Right lobe of liver (tissue), 6 donors: ENCODE measurements at regions not wholly inside any gene's neighbourhood (a gene's known extent, or its start where the extent isn't known, plus 50 kb on each side); places are given as distances from the start of the nearest gene placed in this dataset.
"Not testable (repeated sequence)": the region's sequence is repeated elsewhere in the genome, so short reads cannot be mapped to it uniquely, and the experiment has no call there.

Experiments used
- ATAC-seq, 4 donors: fragments of 200-7000 bp; cut with Tn5 transposase; one replicate each; pipeline ENCODE4 v1.9.1; 2020; ENCODE audit warnings: mild to moderate bottlenecking in 4 of 4, moderate library complexity in 4 of 4
- DNase-seq, 3 donors: peaks; one replicate each; pipeline ENCODE4 v3.0.0-alpha.2; 2020
- H3K27ac ChIP-seq, 3 donors: fragments of 200-600 bp; one replicate each; pipeline ENCODE4 v1.8.0; 2022
- H3K27me3 ChIP-seq, 2 donors: fragments of 200-600 bp; one replicate each; pipeline ENCODE4 v1.8.0; 2022
- H3K36me3 ChIP-seq, 4 donors: fragments of 200-600 bp; sonication (generic) in 1 of 4; one replicate each; pipeline versions ENCODE4 v1.5.1 to v1.8.0; 2017 to 2022; ENCODE audit warnings: control low read depth in 1 of 4
- H3K4me1 ChIP-seq, 4 donors: fragments of 200-600 bp; sonication (generic) in 1 of 4; one replicate each; pipeline versions ENCODE4 v1.5.1 to v1.8.0; 2017 to 2022; ENCODE audit warnings: control low read depth in 1 of 4
- H3K4me3 ChIP-seq, 3 donors: fragments of 200-600 bp; one replicate each; pipeline ENCODE4 v1.8.0; 2022
- H3K9me3 ChIP-seq, 4 donors: fragments of 200-600 bp; sonication (generic) in 1 of 4; one replicate each; pipeline versions ENCODE4 v1.5.1 to v1.8.0; 2017 to 2022; ENCODE audit warnings: control low read depth in 1 of 4
- POLR2A ChIP-seq: fragments of 450-650 bp; IDR thresholded peaks from one replicate; pipeline ENCODE4 v1.6.1; 2017; ENCODE audit warnings: antibody characterized with exemption, mild to moderate bottlenecking
- WGBS: methylation state at CpG from one replicate; pipeline ENCODE4 v1.1.6; 2018; ENCODE audit warnings: low coverage, low lambda C conversion rate; ENCODE audit not compliant: insufficient coverage; ENCODE audit errors: missing lambda C conversion rate; 5-methylcytosine and 5-hydroxymethylcytosine counted together
- intact Hi-C, 2 donors: fragments of 100-400 bp; cut with DNase I; formaldehyde crosslinking; loops; one replicate each; pipeline versions ENCODE4 v1.11.2 to v1.14.1; 2022
- TF ChIP-seq, protein P1 (sequence below), 4 donors: fragments of 200-600 bp in 3 of 4; fragments of 450-650 bp in 1 of 4; IDR thresholded peaks; one replicate each; pipeline versions ENCODE4 v1.5.1 to v1.8.0; 2016 to 2022; ENCODE audit warnings: antibody characterized with exemption in 4 of 4, mild to moderate bottlenecking in 2 of 4
- donor health status: DM: no; HTN: yes; CAD: no.
- donor health status: DM: no; HTN: no; CAD: no.
- donor health status: DM: no; HTN: no; CAD: no.
- donor health status: DM: no; HTN: yes; CAD: no.
- donor health status: DM: no; HTN: yes; CAD: no.

DNA sequence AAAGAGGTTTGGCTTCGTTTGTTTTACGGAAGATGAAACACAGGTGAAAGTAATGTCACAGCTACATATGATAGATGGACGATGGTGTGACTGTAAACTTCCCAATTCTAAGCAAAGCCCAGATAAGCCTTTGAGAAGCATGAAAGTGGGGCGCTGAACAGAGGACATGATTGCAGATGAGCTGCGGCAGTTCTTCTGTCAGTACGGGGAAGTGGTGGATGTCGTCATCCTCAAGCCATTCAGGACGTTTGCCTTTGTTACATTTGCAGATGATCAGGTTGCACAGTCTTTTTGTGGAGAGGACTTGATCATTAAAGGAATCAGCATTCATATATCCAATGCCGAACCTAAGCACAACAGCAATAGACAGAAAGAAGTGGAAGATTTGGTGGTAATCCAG lies 111.5 kb upstream of the DIAPH3 start:
- no peak for DNase-seq

DNA sequence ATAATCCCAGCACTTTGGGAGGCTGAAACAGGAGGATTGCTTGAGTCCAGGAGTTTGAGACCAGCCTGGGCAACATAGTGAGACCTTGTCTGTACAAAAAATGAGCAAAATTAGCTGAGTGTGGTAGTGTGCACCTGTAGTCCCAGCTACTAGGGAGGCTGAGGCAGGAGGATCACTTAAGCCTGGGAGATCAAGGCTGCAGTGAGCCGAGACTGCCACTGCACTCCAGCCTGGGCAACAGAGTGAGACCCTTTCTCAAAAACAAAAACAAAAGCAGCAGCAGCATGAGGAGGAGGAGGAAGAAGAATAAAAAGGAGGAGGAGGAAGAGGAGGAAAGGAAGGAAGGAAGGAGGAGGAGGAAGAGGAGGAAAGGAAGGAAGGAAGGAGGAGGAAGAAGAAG lies 116.5 kb upstream of the TDRD3 start:
- H3K27me3 ChIP-seq, intact Hi-C loops, ATAC-seq, H3K9me3 ChIP-seq, H3K4me1 ChIP-seq, H3K27ac ChIP-seq, DNase-seq, H3K4me3 ChIP-seq, H3K36me3 ChIP-seq: not testable (repeated sequence)
- 50% methylated on average over 1 of the region's 1 CpG for WGBS

More for the DNA sequence above, 111.5 kb upstream of the DIAPH3 start:
- no peak for TF ChIP-seq POLR2A
- TF ChIP-seq, protein P1, sequence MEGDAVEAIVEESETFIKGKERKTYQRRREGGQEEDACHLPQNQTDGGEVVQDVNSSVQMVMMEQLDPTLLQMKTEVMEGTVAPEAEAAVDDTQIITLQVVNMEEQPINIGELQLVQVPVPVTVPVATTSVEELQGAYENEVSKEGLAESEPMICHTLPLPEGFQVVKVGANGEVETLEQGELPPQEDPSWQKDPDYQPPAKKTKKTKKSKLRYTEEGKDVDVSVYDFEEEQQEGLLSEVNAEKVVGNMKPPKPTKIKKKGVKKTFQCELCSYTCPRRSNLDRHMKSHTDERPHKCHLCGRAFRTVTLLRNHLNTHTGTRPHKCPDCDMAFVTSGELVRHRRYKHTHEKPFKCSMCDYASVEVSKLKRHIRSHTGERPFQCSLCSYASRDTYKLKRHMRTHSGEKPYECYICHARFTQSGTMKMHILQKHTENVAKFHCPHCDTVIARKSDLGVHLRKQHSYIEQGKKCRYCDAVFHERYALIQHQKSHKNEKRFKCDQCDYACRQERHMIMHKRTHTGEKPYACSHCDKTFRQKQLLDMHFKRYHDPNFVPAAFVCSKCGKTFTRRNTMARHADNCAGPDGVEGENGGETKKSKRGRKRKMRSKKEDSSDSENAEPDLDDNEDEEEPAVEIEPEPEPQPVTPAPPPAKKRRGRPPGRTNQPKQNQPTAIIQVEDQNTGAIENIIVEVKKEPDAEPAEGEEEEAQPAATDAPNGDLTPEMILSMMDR (IDR thresholded peaks at IDR 0.05): no peak
- Histone ChIP-seq H3K27ac (no peak overlapping the region), H3K4me3 (no peak overlapping the region), H3K27me3 (no peaks in the 10 kb centered on the region), H3K9me3 (no peaks in the 10 kb centered on the region), H3K4me1 (no peaks in the 10 kb centered on the region), H3K36me3 (no peaks in the 10 kb centered on the region)
- no peak for ATAC-seq
- 72% methylated on average over 9 of the region's 9 CpGs for WGBS
- intact Hi-C loops: no loop called here

DNA sequence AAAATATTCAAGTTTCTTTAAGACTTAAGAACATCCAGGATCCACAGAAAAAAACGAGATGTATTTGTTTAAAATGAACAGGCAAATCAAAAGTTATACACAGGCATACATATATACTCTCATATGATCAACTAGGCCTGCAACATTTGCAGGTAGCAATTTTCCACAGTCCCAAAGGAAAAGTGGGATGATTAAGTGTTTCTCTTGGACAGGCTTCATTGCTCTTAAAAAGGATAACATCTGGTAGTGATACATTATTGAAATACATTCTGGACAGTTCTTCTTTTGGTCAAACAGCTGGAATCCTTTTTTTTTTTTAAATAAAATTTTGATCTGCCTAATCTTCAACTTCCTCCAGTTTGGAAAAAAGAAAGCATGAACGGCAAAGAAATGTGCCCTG lies 114.8 kb upstream of the TDRD3 start:
- 18% methylated on average over 2 of the region's 2 CpGs for WGBS
- Histone ChIP-seq H3K27me3 (no peaks in the 10 kb centered on the region), H3K36me3 (no peaks in the 10 kb centered on the region), H3K27ac (no peak overlapping the region), H3K9me3 (no peaks in the 10 kb centered on the region), H3K4me1 (no peaks in the 10 kb centered on the region), H3K4me3 (no peak overlapping the region)
- DNase-seq: no peak
- ATAC-seq: no peak
- TF ChIP-seq, protein P1 (IDR thresholded peaks at IDR 0.05): no peak
- TF ChIP-seq POLR2A: no peak
- intact Hi-C loops: no loop called here

DNA sequence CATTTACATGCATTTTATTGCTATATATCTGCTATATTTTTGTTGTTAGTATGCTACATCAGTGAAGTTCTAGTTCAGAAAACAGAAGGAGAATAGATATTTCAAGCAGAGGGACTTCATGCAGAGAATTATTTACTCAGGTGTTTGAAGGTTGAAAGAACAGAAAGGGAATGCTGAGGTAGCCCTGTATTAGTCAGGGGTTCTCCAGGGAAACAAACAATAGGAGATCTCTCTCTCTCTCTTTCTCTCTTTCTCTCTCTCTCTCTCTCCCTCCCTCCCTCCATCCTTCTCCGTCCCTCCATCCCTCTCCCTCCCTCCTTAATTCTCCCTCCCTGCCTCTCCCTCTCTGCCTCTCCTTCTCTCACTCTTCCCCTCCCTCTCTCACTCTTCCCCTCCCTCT lies 114.3 kb upstream of the TDRD3 start:
- Histone ChIP-seq H3K4me3 (no peak overlapping the region), H3K9me3 (no peaks in the 10 kb centered on the region), H3K27ac (no peak overlapping the region), H3K36me3 (no peaks in the 10 kb centered on the region), H3K4me1 (no peaks in the 10 kb centered on the region), H3K27me3 (no peaks in the 10 kb centered on the region)
- intact Hi-C loops: no loop called here
- TF ChIP-seq, protein P1 (IDR thresholded peaks at IDR 0.05): no peak
- no peak for TF ChIP-seq POLR2A
- ATAC-seq (no peak), DNase-seq (no peak)
- WGBS: 60% methylated on average over 1 of the region's 1 CpG

DNA sequence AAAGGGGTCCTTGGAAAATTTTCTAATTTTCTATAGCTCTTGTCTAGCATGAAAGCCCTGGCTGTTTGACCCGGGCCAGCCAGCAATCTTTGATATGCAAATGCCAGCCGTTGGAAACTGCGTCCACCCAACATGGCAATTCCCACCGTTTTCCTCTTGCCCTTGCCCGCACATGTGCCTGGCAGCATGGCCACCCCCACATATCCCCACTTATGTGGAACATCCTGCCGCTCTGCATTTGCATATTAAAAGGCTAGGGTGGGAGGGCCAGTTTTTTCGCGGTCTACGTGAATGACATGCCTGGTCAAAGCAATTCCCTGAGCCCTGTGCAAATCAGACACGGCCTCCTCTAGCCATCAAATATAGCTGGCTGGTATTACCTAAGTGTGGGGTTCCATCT lies 110.3 kb upstream of the TDRD3 start:
- TF ChIP-seq, protein P1 (IDR thresholded peaks at IDR 0.05): no peak
- no peak for TF ChIP-seq POLR2A
- Histone ChIP-seq H3K4me1 (no peaks in the 10 kb centered on the region), H3K27ac (no peak overlapping the region), H3K4me3 (no peak overlapping the region), H3K27me3 (no peaks in the 10 kb centered on the region), H3K36me3 (no peaks in the 10 kb centered on the region), H3K9me3 (no peaks in the 10 kb centered on the region)
- WGBS: 85% methylated on average over 6 of the region's 10 CpGs
- ATAC-seq: no peak
- DNase-seq: no peak
- intact Hi-C loops: no loop called here
